ENCODE measurements at regions not wholly inside any gene's neighbourhood (a gene's known extent, or its start where the extent isn't known, plus 50 kb on each side); places are given as distances from the start of the nearest gene placed in this dataset.

- TF ChIP-seq POLR2AphosphoS5 (IDR thresholded peaks at IDR 0.05): no peak
- no peak for TF ChIP-seq CTCF (IDR thresholded peaks at IDR 0.05; ENCODE audit: poor library complexity, severe bottlenecking)
- TF ChIP-seq EZH2 (IDR thresholded peaks at IDR 0.05; ENCODE audit: borderline replicate concordance, insufficient read depth, low read length, poor library complexity, severe bottlenecking): no peak
- no peak for TF ChIP-seq EP300 (conservative IDR thresholded peaks at IDR 0.05; ENCODE audit: poor library complexity, severe bottlenecking)
These were observed 79.0 kb upstream of the CPNE8 start for GRCh38 chr12:38984388-38984787.
